A549 (cell line): ENCODE measurements at regions not wholly inside any gene's neighbourhood (a gene's known extent, or its start where the extent isn't known, plus 50 kb on each side); places are given as distances from the start of the nearest gene placed in this dataset.

Experiments
- CEBPB ChIP-seq, 2 experiments: fragments of >200 bp in 1 of 2; sonication (Bioruptor Twin) in 1 of 2; formaldehyde crosslinking in 1 of 2; IDR thresholded peaks; 2 replicates each; pipeline ENCODE4 v1.6.1; 2012 to 2016
- CTCF ChIP-seq: fragments of >200 bp; sonication (Bioruptor Twin); formaldehyde crosslinking; IDR thresholded peaks from 3 replicates; pipeline ENCODE4 v1.5.1; 2016
- HMGXB4 ChIP-seq: fragments of 250-450 bp; sonication (Bioruptor Pico); IDR thresholded peaks from 2 replicates; pipeline ENCODE4 v1.5.0; 2021; ENCODE audit warnings: mild to moderate bottlenecking, moderate library complexity, borderline replicate concordance
- JUNB ChIP-seq: fragments of >200 bp; sonication (Bioruptor Twin); formaldehyde crosslinking; IDR thresholded peaks from 2 replicates; pipeline ENCODE4 v1.6.1; 2016
- MAX ChIP-seq: IDR thresholded peaks from 2 replicates; pipeline ENCODE4 v1.6.1; 2012
- MAZ ChIP-seq: fragments of 150-350 bp; IDR thresholded peaks from 2 replicates; pipeline ENCODE4 v1.6.1; 2014; ENCODE audit warnings: antibody characterized with exemption, low read depth, low read length, borderline replicate concordance
- RCOR1 ChIP-seq: fragments of 150-350 bp; IDR thresholded peaks from 2 replicates; pipeline ENCODE4 v1.6.1; 2014; ENCODE audit warnings: antibody characterized with exemption, low read length, low read depth

DNA sequence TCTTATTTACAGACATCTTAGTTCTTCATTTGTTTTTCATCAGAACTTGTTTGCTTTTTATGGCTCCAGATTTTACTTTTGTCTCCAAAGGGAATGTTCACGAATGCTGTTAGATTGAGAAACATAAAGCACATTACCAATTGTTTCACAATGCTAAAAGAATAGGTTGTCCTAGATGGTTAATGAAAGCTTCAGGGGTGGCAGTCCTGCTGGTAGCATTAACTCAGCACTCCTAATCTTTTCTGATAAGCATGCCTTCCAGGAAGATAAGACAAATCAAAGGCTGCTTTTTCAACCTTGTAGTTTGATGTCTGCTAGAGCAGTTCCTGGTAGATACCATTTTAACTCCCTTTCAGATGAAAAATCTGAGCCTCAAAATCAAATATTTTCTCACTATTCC, 619.4 kb downstream of the PYDC2 start:
- TF ChIP-seq CTCF: no peak
- TF ChIP-seq RCOR1: no peak
- no peak for TF ChIP-seq MAZ
- TF ChIP-seq HMGXB4 (CRISPR knock-in tag): no peak
- TF ChIP-seq CEBPB (IDR thresholded peaks at IDR 0.05): no peak
- TF ChIP-seq MAX: no peak
- no peak for TF ChIP-seq JUNB
